ENCODE measurements at regions not wholly inside any gene's neighbourhood (a gene's known extent, or its start where the extent isn't known, plus 50 kb on each side); places are given as distances from the start of the nearest gene placed in this dataset.
"Not testable (repeated sequence)": the region's sequence is repeated elsewhere in the genome, so short reads cannot be mapped to it uniquely, and the experiment has no call there.

DNA sequence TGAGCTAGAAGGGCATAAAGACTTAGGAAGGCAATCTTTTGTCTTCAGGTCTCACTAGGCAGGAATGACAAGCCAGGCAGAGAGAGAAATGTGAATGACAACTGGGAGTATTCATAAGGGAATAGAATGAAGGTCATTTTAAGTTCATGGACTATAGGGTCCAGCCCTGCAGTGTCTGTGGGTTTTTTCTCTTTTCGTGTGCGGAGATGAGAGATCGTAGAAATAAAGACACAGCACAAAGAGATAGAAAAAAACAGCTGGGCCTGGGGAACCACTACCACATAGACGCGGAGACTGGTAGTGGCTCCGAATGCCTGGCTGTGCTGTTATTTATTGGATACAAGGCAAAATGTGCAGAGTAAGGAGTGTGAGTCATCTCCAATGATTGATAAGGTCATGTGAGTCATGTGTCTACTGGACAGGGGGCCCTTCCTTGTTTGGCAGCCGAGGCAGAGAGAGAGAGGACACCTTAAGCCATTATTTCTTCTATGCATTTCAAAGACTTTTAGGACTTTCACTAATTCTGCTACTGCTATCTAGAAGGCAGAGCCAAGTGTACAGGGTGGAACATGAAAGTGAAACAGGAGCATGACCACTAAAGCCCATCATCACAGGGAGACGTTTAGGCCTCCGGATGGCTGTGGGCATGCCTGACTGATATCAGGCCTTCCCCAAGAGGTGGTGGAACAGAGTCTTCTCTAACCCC, 921.8 kb upstream of the PCDH10 start:
- TF ChIP-seq, protein P1, sequence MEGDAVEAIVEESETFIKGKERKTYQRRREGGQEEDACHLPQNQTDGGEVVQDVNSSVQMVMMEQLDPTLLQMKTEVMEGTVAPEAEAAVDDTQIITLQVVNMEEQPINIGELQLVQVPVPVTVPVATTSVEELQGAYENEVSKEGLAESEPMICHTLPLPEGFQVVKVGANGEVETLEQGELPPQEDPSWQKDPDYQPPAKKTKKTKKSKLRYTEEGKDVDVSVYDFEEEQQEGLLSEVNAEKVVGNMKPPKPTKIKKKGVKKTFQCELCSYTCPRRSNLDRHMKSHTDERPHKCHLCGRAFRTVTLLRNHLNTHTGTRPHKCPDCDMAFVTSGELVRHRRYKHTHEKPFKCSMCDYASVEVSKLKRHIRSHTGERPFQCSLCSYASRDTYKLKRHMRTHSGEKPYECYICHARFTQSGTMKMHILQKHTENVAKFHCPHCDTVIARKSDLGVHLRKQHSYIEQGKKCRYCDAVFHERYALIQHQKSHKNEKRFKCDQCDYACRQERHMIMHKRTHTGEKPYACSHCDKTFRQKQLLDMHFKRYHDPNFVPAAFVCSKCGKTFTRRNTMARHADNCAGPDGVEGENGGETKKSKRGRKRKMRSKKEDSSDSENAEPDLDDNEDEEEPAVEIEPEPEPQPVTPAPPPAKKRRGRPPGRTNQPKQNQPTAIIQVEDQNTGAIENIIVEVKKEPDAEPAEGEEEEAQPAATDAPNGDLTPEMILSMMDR (IDR thresholded peaks at IDR 0.05) = no peak
- TF ChIP-seq POLR2A (IDR thresholded peaks at IDR 0.05) = no peak
- peaks cover 0 to 15% (median 0%) of the 10 kb centered on the region in 3 donors for H3K9me3 ChIP-seq
- DNase-seq = no peak
- intact Hi-C loops (cut with DNase I) = no loop called here
- 80 to 90% methylated on average over 8 to 9 of the region's 9 CpGs for WGBS, 2 donors
- no peaks in the 10 kb centered on the region for H3K4me1 ChIP-seq
- H3K36me3 ChIP-seq = no peaks in the 10 kb centered on the region
- no peaks in the 10 kb centered on the region for H3K27me3 ChIP-seq
- no peak overlapping the region for H3K27ac ChIP-seq
- H3K4me3 ChIP-seq = no peak overlapping the region

DNA sequence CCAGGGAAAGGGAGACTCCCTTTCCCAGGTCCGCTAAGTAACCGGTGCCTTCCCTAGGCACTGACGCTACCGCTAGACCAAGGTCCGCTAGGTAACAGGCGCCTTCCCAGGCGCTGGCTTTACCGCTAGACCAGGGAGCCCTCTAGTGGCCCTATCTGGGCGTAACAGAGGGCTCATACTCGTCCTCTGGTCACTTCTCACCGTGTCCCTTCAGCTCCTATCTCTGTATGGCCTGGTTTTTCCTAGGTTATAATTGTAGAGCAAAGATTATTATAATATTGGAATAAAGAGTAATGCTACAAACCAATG, 921.3 kb upstream of the PCDH10 start:
- TF ChIP-seq, protein P1 (IDR thresholded peaks at IDR 0.05) = peak in 2 of 6 experiments; percentile 4 to 35
- H3K27me3 ChIP-seq; H3K4me3 ChIP-seq; H3K4me1 ChIP-seq; H3K27ac ChIP-seq; intact Hi-C loops (cut with DNase I); DNase-seq; H3K36me3 ChIP-seq: not testable (repeated sequence)
- WGBS, 2 donors = 64 to 73% methylated on average over 11 of the region's 11 CpGs
- H3K9me3 ChIP-seq = peaks cover 0 to 15% (median 0%) of the 10 kb centered on the region in 3 donors

DNA sequence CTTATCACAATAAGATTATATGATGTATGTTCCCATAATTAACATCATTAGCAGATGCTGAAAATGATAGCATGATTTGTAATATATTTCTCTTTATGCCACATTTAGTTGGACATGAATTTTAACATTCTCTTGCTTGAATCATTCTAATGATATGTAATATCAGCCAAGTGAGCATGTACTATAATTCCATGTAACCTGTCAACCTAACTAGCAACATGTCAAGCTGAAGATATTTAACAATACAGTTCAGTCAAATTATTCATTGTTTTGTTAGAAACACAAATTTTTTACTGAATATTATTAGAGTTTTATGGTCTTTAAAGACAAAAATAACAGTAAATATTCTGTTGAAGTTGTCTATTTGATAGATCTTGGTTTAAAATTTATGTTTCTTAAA, 920.4 kb upstream of the PCDH10 start:
- H3K27me3 ChIP-seq = no peaks in the 10 kb centered on the region
- H3K27ac ChIP-seq = no peak overlapping the region
- H3K9me3 ChIP-seq = peaks cover 0 to 15% (median 0%) of the 10 kb centered on the region in 3 donors
- intact Hi-C loops (cut with DNase I) = no loop called here
- H3K36me3 ChIP-seq = no peaks in the 10 kb centered on the region
- no peaks in the 10 kb centered on the region for H3K4me1 ChIP-seq
- no peak for DNase-seq
- H3K4me3 ChIP-seq = no peak overlapping the region
- no peak for TF ChIP-seq POLR2A (IDR thresholded peaks at IDR 0.05)
- TF ChIP-seq, protein P1 (IDR thresholded peaks at IDR 0.05) = no peak

DNA sequence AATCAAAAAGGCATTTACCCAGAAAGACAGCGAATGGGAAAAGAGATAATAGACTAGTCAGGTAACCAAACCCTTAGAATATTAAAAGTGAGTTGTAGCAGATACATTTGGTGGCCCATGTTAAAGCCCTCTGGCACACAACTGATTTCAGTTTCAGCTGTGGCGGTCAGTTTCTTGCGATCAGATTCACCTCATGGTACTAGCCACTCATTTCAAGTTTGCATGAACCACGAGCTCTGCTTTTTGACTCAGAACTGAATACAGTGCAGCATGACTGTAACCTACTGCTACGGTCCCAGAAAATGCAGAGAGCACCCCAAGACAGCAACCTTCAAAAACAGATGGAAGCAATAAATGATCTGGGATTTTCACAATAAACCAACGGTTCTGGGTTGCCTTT, 919.1 kb upstream of the PCDH10 start:
- intact Hi-C loops (cut with DNase I) = no loop called here
- Histone ChIP-seq H3K4me3 (no peak overlapping the region), H3K27me3 (no peaks in the 10 kb centered on the region), H3K4me1 (no peaks in the 10 kb centered on the region), H3K36me3 (no peaks in the 10 kb centered on the region), H3K27ac (no peak overlapping the region), H3K9me3 (peaks cover 0 to 15% (median 0%) of the 10 kb centered on the region in 3 donors)
- TF ChIP-seq, protein P1 (IDR thresholded peaks at IDR 0.05) = no peak
- no peak for TF ChIP-seq POLR2A (IDR thresholded peaks at IDR 0.05)
- WGBS, 2 donors = 73 to 79% methylated on average over 6 of the region's 6 CpGs
- no peak for DNase-seq

DNA sequence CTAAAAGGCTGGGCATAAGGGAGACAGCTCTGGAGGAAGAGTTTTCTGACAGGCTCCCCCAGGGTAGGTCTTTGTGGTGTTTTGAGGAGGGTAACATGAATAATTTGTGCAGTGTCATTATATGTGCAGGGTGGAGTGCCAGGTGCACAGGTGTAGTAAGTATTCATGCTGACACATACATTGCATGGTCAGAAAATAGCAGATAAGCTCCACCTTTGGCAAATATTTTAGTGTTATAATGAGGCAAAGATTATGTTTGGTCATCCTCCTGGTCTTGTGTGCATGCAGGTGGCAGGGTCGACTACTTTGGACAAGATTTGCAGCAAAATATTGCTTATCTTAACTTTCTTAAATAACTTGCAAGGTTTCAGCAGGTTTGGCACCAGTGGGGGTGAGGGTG, 910.4 kb upstream of the PCDH10 start:
- WGBS, 2 donors = 45 to 64% methylated on average over 1 of the region's 1 CpG
- TF ChIP-seq POLR2A (IDR thresholded peaks at IDR 0.05) = no peak
- TF ChIP-seq, protein P1 (IDR thresholded peaks at IDR 0.05) = no peak
- H3K9me3 ChIP-seq = no peaks in the 10 kb centered on the region
- no peak overlapping the region for H3K27ac ChIP-seq
- no peaks in the 10 kb centered on the region for H3K36me3 ChIP-seq
- no peaks in the 10 kb centered on the region for H3K4me1 ChIP-seq
- no peak for DNase-seq
- no peaks in the 10 kb centered on the region for H3K27me3 ChIP-seq
- no peak overlapping the region for H3K4me3 ChIP-seq
- intact Hi-C loops (cut with DNase I) = no loop called here

Measured in esophagus squamous epithelium (tissue), 5 donors.